Renal cortex interstitium (tissue), 11 donors: ENCODE measurements at regions not wholly inside any gene's neighbourhood (a gene's known extent, or its start where the extent isn't known, plus 50 kb on each side); places are given as distances from the start of the nearest gene placed in this dataset.
A peak's percentile ranks its signal among the peaks of the same experiment; 100 is the strongest.

ENCODE experiments used
- DNase-seq, 11 donors: peaks; one replicate each; pipeline ENCODE4 v3.0.0-alpha.2; 2013; ENCODE audit warnings: low read depth in 9 of 11, low spot score in 4 of 11; ENCODE audit errors: extremely low read depth in 1 of 11

GRCh38 chr12:90899456-90900182 lies 55.4 kb downstream of the CCER1 start:
- DNase-seq = no peak

- DNase-seq = no peak
These were observed 57.0 kb downstream of the CCER1 start for GRCh38 chr12:90897986-90898385.

- DNase-seq = no peak
These were observed 57.7 kb downstream of the CCER1 start for GRCh38 chr12:90897316-90897715.

GRCh38 chr12:90896821-90897220 lies 58.2 kb downstream of the CCER1 start:
- no peak for DNase-seq

GRCh38 chr12:90896164-90896563 lies 58.8 kb downstream of the CCER1 start:
- no peak for DNase-seq

- no peak for DNase-seq
These were observed 66.7 kb downstream of the CCER1 start for GRCh38 chr12:90888316-90888715.

GRCh38 chr12:90883456-90883855 lies 71.5 kb downstream of the CCER1 start:
- no peak for DNase-seq

GRCh38 chr12:90871726-90872096 lies 83.3 kb downstream of the CCER1 start:
- no peak for DNase-seq

- no peak for DNase-seq
These were observed 83.8 kb downstream of the CCER1 start for GRCh38 chr12:90870971-90871725.

GRCh38 chr12:90868626-90869025 lies 86.3 kb downstream of the CCER1 start:
- no peak for DNase-seq

GRCh38 chr12:90859591-90859990 lies 95.4 kb downstream of the CCER1 start:
- no peak for DNase-seq

GRCh38 chr12:90858252-90858651 lies 96.7 kb downstream of the CCER1 start:
- DNase-seq = peak in 8 of 11 donors; percentile 6 to 27 (median 22)

- no peak for DNase-seq
These were observed 99.4 kb downstream of the CCER1 start for GRCh38 chr12:90855534-90855933.

- DNase-seq = peak in 8 of 11 donors; percentile 13 to 43 (median 33)
These were observed 100.8 kb downstream of the CCER1 start for GRCh38 chr12:90854136-90854689.

GRCh38 chr12:90851800-90852718 lies 102.9 kb downstream of the CCER1 start:
- DNase-seq = no peak

GRCh38 chr12:90842477-90842876 lies 112.5 kb downstream of the CCER1 start:
- no peak for DNase-seq

- no peak for DNase-seq
These were observed 113.6 kb downstream of the CCER1 start for GRCh38 chr12:90841336-90841735.

- DNase-seq = no peak
These were observed 115.6 kb downstream of the CCER1 start for GRCh38 chr12:90839346-90839745.

- DNase-seq = no peak
These were observed 118.3 kb downstream of the CCER1 start for GRCh38 chr12:90836689-90837088.
